Fibroblast of skin of right quadriceps (primary cell): ENCODE measurements at regions not wholly inside any gene's neighbourhood (a gene's known extent, or its start where the extent isn't known, plus 50 kb on each side); places are given as distances from the start of the nearest gene placed in this dataset.
A peak's percentile ranks its signal among the peaks of the same experiment; 100 is the strongest.
"Not testable (repeated sequence)": the region's sequence is repeated elsewhere in the genome, so short reads cannot be mapped to it uniquely, and the experiment has no call there.

Experiments
- DNase-seq: peaks from one replicate; pipeline ENCODE4 v3.0.0-alpha.2; 2013

- DNase-seq, result no peak
These were observed 742.9 kb upstream of the PCDH20 start for GRCh38 chr13:62158520-62158919.

- not testable (repeated sequence) for DNase-seq
These were observed 736.1 kb upstream of the PCDH20 start for GRCh38 chr13:62151724-62152123.

- DNase-seq, result no peak
These were observed 726.4 kb upstream of the PCDH20 start for GRCh38 chr13:62142048-62142447.

GRCh38 chr13:62139597-62139996 is 723.9 kb upstream of the PCDH20 start:
- DNase-seq, result no peak

- no peak for DNase-seq
These were observed 722.2 kb upstream of the PCDH20 start for GRCh38 chr13:62137629-62138405.

GRCh38 chr13:62131604-62132003 is 716.0 kb upstream of the PCDH20 start:
- no peak for DNase-seq

- DNase-seq, result no peak
These were observed 714.7 kb upstream of the PCDH20 start for GRCh38 chr13:62130062-62130970.

- DNase-seq, result no peak
These were observed 713.4 kb upstream of the PCDH20 start for GRCh38 chr13:62129000-62129551.

GRCh38 chr13:62126400-62126799 is 710.8 kb upstream of the PCDH20 start:
- no peak for DNase-seq

GRCh38 chr13:62125451-62125850 is 709.8 kb upstream of the PCDH20 start:
- no peak for DNase-seq

GRCh38 chr13:62123409-62123808 is 707.8 kb upstream of the PCDH20 start:
- no peak for DNase-seq

GRCh38 chr13:62122434-62122833 is 706.8 kb upstream of the PCDH20 start:
- no peak for DNase-seq

- peak; percentile 8 for DNase-seq
These were observed 704.4 kb upstream of the PCDH20 start for GRCh38 chr13:62119739-62120700.

- no peak for DNase-seq
These were observed 700.2 kb upstream of the PCDH20 start for GRCh38 chr13:62115831-62116230.

- DNase-seq, result peak; percentile 1
These were observed 697.5 kb upstream of the PCDH20 start for GRCh38 chr13:62113179-62113578.

GRCh38 chr13:62110079-62110478 is 694.4 kb upstream of the PCDH20 start:
- DNase-seq, result no peak

- not testable (repeated sequence) for DNase-seq
These were observed 688.5 kb upstream of the PCDH20 start for GRCh38 chr13:62104136-62104535.

- DNase-seq, result no peak
These were observed 681.0 kb upstream of the PCDH20 start for GRCh38 chr13:62096652-62097051.

- DNase-seq, result no peak
These were observed 679.3 kb upstream of the PCDH20 start for GRCh38 chr13:62094932-62095331.

GRCh38 chr13:62093984-62094780 is 678.5 kb upstream of the PCDH20 start:
- no peak for DNase-seq

- no peak for DNase-seq
These were observed 677.3 kb upstream of the PCDH20 start for GRCh38 chr13:62092949-62093348.

GRCh38 chr13:62092536-62092935 is 676.9 kb upstream of the PCDH20 start:
- DNase-seq, result no peak
